22Rv1 (cell line): ENCODE measurements at regions not wholly inside any gene's neighbourhood (a gene's known extent, or its start where the extent isn't known, plus 50 kb on each side); places are given as distances from the start of the nearest gene placed in this dataset.

Source experiments
- H3K27ac ChIP-seq: fragments of 450-650 bp; 2 replicates; pipeline ENCODE4 v1.5.1; 2017
- ZFX ChIP-seq: fragments of 450-650 bp; IDR thresholded peaks from 2 replicates; pipeline ENCODE4 v1.6.1; 2017; ENCODE audit warnings: antibody characterized with exemption, borderline replicate concordance
- TF ChIP-seq, protein P1 (sequence below): fragments of 450-650 bp; IDR thresholded peaks from 2 replicates; pipeline ENCODE4 v1.5.1; 2017; ENCODE audit warnings: mild to moderate bottlenecking

DNA sequence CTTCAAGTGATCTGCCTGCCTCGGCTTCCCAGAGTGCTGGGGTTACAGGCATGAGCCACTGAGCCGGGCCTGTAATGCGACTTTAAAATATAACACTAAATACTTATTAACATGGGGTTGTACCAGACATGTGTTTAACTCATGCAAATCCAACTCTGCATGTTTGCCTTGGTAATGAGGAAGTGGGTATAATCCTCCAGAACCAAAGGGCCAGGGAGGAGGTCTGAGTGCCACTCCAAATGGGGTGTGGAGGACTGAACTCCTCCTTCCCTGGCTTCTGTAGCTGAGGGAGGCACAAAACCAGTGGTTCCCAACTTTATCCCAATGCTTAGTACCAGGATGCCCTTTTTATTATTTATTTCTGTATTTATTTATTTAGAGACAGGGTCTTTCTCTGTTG, 61.6 kb upstream of the MED13L start:
- TF ChIP-seq, protein P1, sequence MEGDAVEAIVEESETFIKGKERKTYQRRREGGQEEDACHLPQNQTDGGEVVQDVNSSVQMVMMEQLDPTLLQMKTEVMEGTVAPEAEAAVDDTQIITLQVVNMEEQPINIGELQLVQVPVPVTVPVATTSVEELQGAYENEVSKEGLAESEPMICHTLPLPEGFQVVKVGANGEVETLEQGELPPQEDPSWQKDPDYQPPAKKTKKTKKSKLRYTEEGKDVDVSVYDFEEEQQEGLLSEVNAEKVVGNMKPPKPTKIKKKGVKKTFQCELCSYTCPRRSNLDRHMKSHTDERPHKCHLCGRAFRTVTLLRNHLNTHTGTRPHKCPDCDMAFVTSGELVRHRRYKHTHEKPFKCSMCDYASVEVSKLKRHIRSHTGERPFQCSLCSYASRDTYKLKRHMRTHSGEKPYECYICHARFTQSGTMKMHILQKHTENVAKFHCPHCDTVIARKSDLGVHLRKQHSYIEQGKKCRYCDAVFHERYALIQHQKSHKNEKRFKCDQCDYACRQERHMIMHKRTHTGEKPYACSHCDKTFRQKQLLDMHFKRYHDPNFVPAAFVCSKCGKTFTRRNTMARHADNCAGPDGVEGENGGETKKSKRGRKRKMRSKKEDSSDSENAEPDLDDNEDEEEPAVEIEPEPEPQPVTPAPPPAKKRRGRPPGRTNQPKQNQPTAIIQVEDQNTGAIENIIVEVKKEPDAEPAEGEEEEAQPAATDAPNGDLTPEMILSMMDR: no peak
- TF ChIP-seq ZFX: no peak
- no peak overlapping the region for H3K27ac ChIP-seq

DNA sequence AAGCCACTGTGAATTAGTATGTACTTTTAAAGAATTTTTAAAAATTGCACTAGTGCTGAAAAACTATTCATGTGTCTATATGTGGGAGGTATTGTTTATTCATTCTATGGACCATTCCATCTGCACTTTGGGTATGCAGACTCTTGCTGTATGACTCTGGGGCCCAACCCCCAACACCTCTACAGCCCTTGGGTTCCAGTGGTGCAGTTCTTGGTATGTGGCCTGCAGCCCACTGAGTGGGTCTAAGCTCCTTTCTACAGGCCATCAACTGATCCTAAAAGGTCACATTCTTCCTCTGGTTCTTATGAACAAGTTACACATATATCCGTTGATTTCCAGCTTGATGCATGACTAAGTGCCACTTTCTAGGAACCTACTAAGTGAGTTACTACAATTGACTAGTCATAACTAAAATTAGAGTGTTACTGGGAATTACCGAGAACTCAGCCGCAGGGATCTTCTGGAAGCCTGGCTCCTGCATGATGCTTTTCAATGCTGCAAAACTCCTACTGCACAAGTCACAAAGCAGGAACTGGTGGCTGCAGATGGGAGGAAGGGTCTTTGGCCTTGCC, 62.4 kb upstream of the MED13L start:
- no peak overlapping the region for H3K27ac ChIP-seq
- TF ChIP-seq, protein P1: no peak
- TF ChIP-seq ZFX: no peak

DNA sequence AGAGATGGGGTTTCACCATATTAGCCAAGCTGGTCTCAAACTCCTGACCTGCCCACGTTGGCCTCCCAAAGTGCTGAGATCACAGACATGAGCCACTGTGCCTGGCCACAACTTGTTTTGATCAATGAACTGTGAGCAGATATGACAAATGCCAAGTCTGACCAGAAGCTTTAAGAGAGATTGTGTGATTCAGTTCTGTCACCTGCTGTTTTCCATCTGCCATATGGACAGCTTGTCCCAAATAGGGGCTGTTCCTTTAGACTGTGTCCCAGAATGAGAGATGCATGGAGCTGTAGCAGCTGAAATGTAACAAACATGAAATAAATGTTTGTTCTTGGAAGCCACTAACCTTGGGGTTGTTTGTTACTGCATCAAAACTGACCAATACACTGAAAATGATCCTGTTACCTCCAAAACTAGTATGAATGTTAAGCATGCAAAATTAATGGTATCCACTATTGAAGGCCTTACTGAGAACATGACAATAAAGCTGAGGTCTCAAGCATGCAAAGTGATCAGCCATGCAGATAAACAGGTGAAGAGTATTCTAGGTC, 65.9 kb upstream of the MED13L start:
- no peak for TF ChIP-seq ZFX
- TF ChIP-seq, protein P1: no peak
- no peak overlapping the region for H3K27ac ChIP-seq

DNA sequence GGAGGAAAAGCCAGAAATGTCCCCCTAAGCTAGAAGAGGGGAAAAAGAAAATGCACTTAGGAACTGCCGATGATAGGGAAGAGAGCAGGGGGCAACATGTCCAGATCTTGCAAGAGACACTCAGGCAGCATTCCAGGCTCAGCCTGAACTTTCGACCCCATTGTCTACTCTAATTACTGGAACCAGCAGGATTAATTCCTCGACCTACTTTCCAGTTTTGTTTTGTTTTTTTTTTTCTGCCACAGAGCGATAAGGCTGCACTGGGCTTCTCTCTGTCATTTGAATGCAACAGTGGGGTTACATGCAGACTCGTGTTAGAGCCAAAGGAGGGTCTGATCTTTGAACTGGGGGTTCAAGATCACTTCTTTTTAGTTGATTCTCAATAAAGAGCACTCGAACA, 68.7 kb upstream of the MED13L start:
- no peak overlapping the region for H3K27ac ChIP-seq
- TF ChIP-seq, protein P1: no peak
- no peak for TF ChIP-seq ZFX

DNA sequence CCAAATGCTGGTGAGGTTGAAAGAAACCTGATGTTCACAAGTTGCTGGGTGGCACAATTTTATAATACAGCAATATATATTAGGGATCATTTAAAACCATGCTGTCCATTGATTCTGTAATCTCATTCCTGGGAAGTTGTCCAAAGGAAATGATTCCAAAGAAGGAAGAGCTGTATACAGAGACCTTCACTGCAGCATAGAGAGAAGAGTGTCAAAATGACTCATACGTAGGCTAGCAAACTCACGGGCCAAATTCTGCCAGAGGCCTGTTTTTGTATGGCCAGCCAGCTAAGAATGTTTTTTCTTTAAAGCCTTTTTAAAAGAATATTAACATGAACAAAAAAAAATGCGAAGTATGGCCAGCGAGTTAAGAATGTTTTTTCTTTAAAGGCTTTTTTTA, 69.2 kb upstream of the MED13L start:
- no peak overlapping the region for H3K27ac ChIP-seq
- no peak for TF ChIP-seq ZFX
- TF ChIP-seq, protein P1: no peak

DNA sequence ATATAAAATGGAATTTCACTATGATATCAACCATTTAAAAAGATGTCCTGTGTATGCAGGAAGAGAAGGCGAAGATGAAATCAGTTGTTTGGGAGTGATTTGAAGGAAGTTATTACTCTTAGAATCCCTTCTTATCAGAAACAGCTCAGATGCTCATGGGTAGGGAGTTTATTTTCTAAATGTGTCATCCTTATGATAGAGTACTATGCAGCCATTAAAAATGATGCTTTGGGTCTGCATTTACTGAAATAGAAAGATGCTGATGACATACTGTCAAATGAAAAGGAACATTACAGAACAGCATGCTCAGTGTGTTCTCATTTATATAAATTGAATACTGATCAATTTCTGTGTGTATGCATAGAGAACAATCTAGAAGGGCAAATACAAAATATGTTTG, 69.8 kb upstream of the MED13L start:
- no peak for TF ChIP-seq ZFX
- TF ChIP-seq, protein P1: no peak
- no peak overlapping the region for H3K27ac ChIP-seq

DNA sequence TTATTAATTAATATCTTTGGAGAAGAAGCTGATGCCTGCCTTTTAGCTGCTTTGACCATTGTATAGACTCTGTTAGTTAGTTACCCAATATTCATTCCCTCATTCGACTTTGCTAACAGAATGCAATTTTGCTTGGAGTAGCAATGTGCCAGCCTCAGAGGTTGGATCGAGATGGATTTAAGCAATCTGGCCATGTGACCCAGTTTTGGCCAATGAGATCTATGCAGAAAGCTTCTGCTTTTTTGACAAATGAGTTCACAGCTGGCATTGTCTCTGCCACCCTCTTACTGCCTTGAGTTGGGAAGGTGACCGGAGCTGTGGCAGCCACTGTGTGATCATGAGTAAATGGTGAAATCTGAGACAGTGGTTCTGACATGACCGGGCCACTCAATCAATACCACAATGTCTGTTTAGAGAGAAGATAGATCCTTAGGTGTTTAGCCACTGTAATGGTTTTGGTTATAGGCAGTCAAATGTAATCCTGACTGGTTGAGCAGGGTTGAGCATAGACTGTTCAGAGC, 74.9 kb upstream of the MED13L start:
- no peak overlapping the region for H3K27ac ChIP-seq
- TF ChIP-seq ZFX: no peak
- TF ChIP-seq, protein P1: no peak
